ENCODE measurements at regions not wholly inside any gene's neighbourhood (a gene's known extent, or its start where the extent isn't known, plus 50 kb on each side); places are given as distances from the start of the nearest gene placed in this dataset.

GRCh38 chr1:55974714-55975441, 604.5 kb downstream of the PLPP3 start:
- no peaks in the 10 kb centered on the region for H3K27me3 ChIP-seq
- DNase-seq: no peak
- no peaks in the 10 kb centered on the region for H3K36me3 ChIP-seq (replicated peaks in 1 of 2; ENCODE audit: insufficient read depth in 1 of 2, low read depth in 2 of 2)
- no peak overlapping the region for H3K4me3 ChIP-seq
- H3K9me3 ChIP-seq: no peaks in the 10 kb centered on the region
- intact Hi-C loops (cut with DNase I): no loop called here
- no peak overlapping the region for H3K27ac ChIP-seq
- no peaks in the 10 kb centered on the region for H3K4me1 ChIP-seq
- TF ChIP-seq CTCF (IDR thresholded peaks at IDR 0.05) (no peak), POLR2A (IDR thresholded peaks at IDR 0.05) (no peak)
- 76 to 79% methylated on average over 1 of the region's 1 CpG for WGBS, 2 donors
- no peak for ATAC-seq

- no peak overlapping the region for H3K4me3 ChIP-seq
- H3K9me3 ChIP-seq: no peaks in the 10 kb centered on the region
- ATAC-seq (no peak), DNase-seq (no peak)
- no peaks in the 10 kb centered on the region for H3K4me1 ChIP-seq
- H3K27ac ChIP-seq: no peak overlapping the region
- intact Hi-C loops (cut with DNase I): no loop called here
- H3K36me3 ChIP-seq (replicated peaks in 1 of 2; ENCODE audit: insufficient read depth in 1 of 2, low read depth in 2 of 2): no peaks in the 10 kb centered on the region
- no peaks in the 10 kb centered on the region for H3K27me3 ChIP-seq
- TF ChIP-seq CTCF (IDR thresholded peaks at IDR 0.05): no peak
- no peak for TF ChIP-seq POLR2A (IDR thresholded peaks at IDR 0.05)
These were observed 608.7 kb downstream of the PLPP3 start for GRCh38 chr1:55970526-55971110.

GRCh38 chr1:55969322-55969721, 610.0 kb downstream of the PLPP3 start:
- H3K27me3 ChIP-seq: no peaks in the 10 kb centered on the region
- H3K4me1 ChIP-seq: no peaks in the 10 kb centered on the region
- intact Hi-C loops (cut with DNase I): no loop called here
- H3K36me3 ChIP-seq (replicated peaks in 1 of 2; ENCODE audit: insufficient read depth in 1 of 2, low read depth in 2 of 2): no peaks in the 10 kb centered on the region
- TF ChIP-seq POLR2A (IDR thresholded peaks at IDR 0.05): no peak
- TF ChIP-seq CTCF (IDR thresholded peaks at IDR 0.05): no peak
- no peak overlapping the region for H3K27ac ChIP-seq
- no peak for DNase-seq
- H3K9me3 ChIP-seq: no peaks in the 10 kb centered on the region
- no peak overlapping the region for H3K4me3 ChIP-seq
- ATAC-seq: no peak

GRCh38 chr1:55968661-55969060, 610.7 kb downstream of the PLPP3 start:
- DNase-seq: no peak
- Histone ChIP-seq H3K27me3 (no peaks in the 10 kb centered on the region), H3K4me1 (no peaks in the 10 kb centered on the region), H3K36me3 (replicated peaks in 1 of 2; ENCODE audit: insufficient read depth in 1 of 2, low read depth in 2 of 2) (no peaks in the 10 kb centered on the region), H3K27ac (no peak overlapping the region), H3K9me3 (no peaks in the 10 kb centered on the region), H3K4me3 (no peak overlapping the region)
- TF ChIP-seq CTCF (IDR thresholded peaks at IDR 0.05): no peak
- no peak for TF ChIP-seq POLR2A (IDR thresholded peaks at IDR 0.05)
- intact Hi-C loops (cut with DNase I): no loop called here
- 71 to 79% methylated on average over 7 of the region's 7 CpGs for WGBS, 2 donors
- no peak for ATAC-seq

- TF ChIP-seq POLR2A (IDR thresholded peaks at IDR 0.05): no peak
- no peak for TF ChIP-seq CTCF (IDR thresholded peaks at IDR 0.05)
- no peak for DNase-seq
- Histone ChIP-seq H3K4me3 (no peak overlapping the region), H3K36me3 (replicated peaks in 1 of 2; ENCODE audit: insufficient read depth in 1 of 2, low read depth in 2 of 2) (no peaks in the 10 kb centered on the region), H3K9me3 (no peaks in the 10 kb centered on the region), H3K27me3 (no peaks in the 10 kb centered on the region), H3K27ac (no peak overlapping the region), H3K4me1 (no peaks in the 10 kb centered on the region)
- WGBS, 2 donors: 65 to 76% methylated on average over 5 of the region's 5 CpGs
- intact Hi-C loops (cut with DNase I): no loop called here
- ATAC-seq: no peak
These were observed 613.3 kb downstream of the PLPP3 start for GRCh38 chr1:55965981-55966461.
